Small intestine (tissue), 7 donors: ENCODE measurements at regions not wholly inside any gene's neighbourhood (a gene's known extent, or its start where the extent isn't known, plus 50 kb on each side); places are given as distances from the start of the nearest gene placed in this dataset.
"Not testable (repeated sequence)": the region's sequence is repeated elsewhere in the genome, so short reads cannot be mapped to it uniquely, and the experiment has no call there.

Experiments used
- DNase-seq, 2 donors: peaks; one replicate each; pipeline versions ENCODE4 v3.0.0 to v3.0.0-alpha.2; 2013
- FAIRE-seq: peaks from 2 replicates; lab custom pipeline; 2012; peaks lifted over from hg19 to GRCh38; lab: Jason Lieb, UNC
- H3K27ac ChIP-seq, 3 donors: one replicate each; pipeline ENCODE4 v1.5.1; 2013; ENCODE audit warnings: low read length in 2 of 3, mild to moderate bottlenecking in 2 of 3, control low read depth in 1 of 3, inconsistent platforms in 1 of 3, low read depth in 1 of 3, moderate library complexity in 1 of 3
- H3K27me3 ChIP-seq, 3 donors: one replicate each; pipeline ENCODE4 v1.6.1; 2013; ENCODE audit warnings: low read length in 3 of 3, inconsistent platforms in 1 of 3; ENCODE audit not compliant: control insufficient read depth in 3 of 3, insufficient read depth in 3 of 3
- H3K36me3 ChIP-seq, 3 donors: one replicate each; pipeline ENCODE4 v1.6.1; 2013; ENCODE audit warnings: low read length in 3 of 3, inconsistent platforms in 1 of 3, low read depth in 1 of 3, mild to moderate bottlenecking in 1 of 3, moderate library complexity in 1 of 3; ENCODE audit not compliant: control insufficient read depth in 3 of 3, insufficient read depth in 2 of 3
- H3K4me1 ChIP-seq, 3 donors: one replicate each; pipeline ENCODE4 v1.6.1; 2013; ENCODE audit warnings: low read length in 2 of 3, inconsistent platforms in 1 of 3, low read depth in 1 of 3, mild to moderate bottlenecking in 1 of 3, moderate library complexity in 1 of 3; ENCODE audit not compliant: control insufficient read depth in 3 of 3, insufficient read depth in 2 of 3
- H3K4me3 ChIP-seq, 3 donors: one replicate each; pipeline ENCODE4 v1.5.1; 2013; ENCODE audit warnings: low read length in 3 of 3, control low read depth in 1 of 3, inconsistent platforms in 1 of 3, low read depth in 1 of 3, mild to moderate bottlenecking in 1 of 3, moderate library complexity in 1 of 3
- H3K9me3 ChIP-seq, 2 donors: one replicate each; pipeline ENCODE4 v1.6.1; 2013; ENCODE audit warnings: low read depth in 1 of 2, low read length in 1 of 2; ENCODE audit not compliant: control insufficient read depth in 2 of 2, insufficient read depth in 1 of 2
- WGBS, 3 donors: extraction: QIAGEN DNeasy Blood & Tissue Kit; methylation state at CpG; one replicate each; pipeline ENCODE4 v1.1.7; 2013; 5-methylcytosine and 5-hydroxymethylcytosine counted together
- donor health status: healthy with polysubstance abuse.
- donor health status: control.
- donor health status: control.
- donor health status: Bipolar disorder and iron deficiency.
- donor health status: healthy.

- H3K4me1 ChIP-seq, FAIRE-seq, H3K9me3 ChIP-seq, H3K4me3 ChIP-seq, H3K27me3 ChIP-seq: not testable (repeated sequence)
- DNase-seq, result peak; percentile 9 to 76
- 32 to 77% (median 59%) methylated on average over 5 of the region's 5 CpGs for WGBS, 3 donors
- peak overlapping the region in 1 of 3 donors; percentile 12 for H3K27ac ChIP-seq
- peaks cover 0 to 17% (median 0%) of the 10 kb centered on the region in 3 donors for H3K36me3 ChIP-seq
Measured at GRCh38 chr16:70040554-70040953, 73.6 kb upstream of the PDPR start.

GRCh38 chr16:70043538-70044067 is 70.5 kb upstream of the PDPR start:
- H3K4me1 ChIP-seq, H3K27me3 ChIP-seq, H3K27ac ChIP-seq, FAIRE-seq, DNase-seq, H3K4me3 ChIP-seq, H3K9me3 ChIP-seq: not testable (repeated sequence)
- 90 to 91% (median 91%) methylated on average over 5 to 7 of the region's 7 CpGs for WGBS, 3 donors
- H3K36me3 ChIP-seq, result peaks cover 0 to 15% (median 0%) of the 10 kb centered on the region in 3 donors

GRCh38 chr16:70046560-70046959 is 67.6 kb upstream of the PDPR start:
- not testable (repeated sequence) for H3K4me1 ChIP-seq, H3K36me3 ChIP-seq, H3K4me3 ChIP-seq, FAIRE-seq, H3K27me3 ChIP-seq, H3K9me3 ChIP-seq, H3K27ac ChIP-seq, DNase-seq
- 50 to 73% methylated on average over 1 of the region's 3 CpGs; no CpG with 5 or more reads in 1 of the 3 donors for whole genome bisulfite sequencing, 3 donors

DNA sequence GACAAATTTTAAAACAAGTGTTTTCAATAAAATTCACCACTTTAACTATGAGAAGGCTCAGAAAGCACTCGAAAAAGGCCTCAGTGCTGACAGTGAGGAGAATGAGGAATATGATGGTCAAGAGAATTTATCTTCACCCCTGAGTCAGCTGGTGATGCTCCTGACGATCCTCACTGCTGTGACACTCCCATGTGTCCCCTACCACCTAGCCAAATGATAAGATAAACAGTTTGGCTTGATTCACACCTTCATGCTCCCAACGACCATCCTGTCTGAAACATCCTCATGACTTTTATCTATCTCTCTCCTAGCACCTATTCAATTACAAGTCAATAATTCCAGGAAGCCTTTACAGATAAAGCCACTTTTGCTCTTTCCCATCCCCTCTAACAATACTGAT is 66.0 kb upstream of the PDPR start:
- not testable (repeated sequence) for DNase-seq, FAIRE-seq, H3K27me3 ChIP-seq, H3K27ac ChIP-seq, H3K4me1 ChIP-seq, H3K4me3 ChIP-seq, H3K36me3 ChIP-seq, H3K9me3 ChIP-seq
- 48 to 65% (median 62%) methylated on average over 3 of the region's 3 CpGs for WGBS, 3 donors

DNA sequence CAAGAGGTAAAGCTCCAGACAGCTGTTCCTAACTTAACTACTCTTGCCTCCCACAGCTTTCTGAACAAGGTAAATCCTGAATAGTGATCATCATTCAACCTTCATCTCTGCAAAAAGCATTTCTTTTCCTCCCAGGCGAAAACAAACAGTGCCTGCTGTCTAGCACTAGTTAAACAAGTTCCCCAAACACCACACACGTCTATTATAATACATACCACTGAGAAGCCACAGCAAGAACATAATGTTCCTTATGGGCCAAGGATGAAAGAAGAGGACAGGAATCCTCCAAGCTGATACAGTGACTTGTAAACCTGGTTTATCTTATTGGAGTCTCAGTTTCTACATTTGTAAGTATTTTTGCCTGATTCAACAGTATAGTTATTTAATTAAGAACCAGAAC is 56.1 kb upstream of the PDPR start:
- not testable (repeated sequence) for H3K4me3 ChIP-seq, H3K9me3 ChIP-seq, DNase-seq, H3K27ac ChIP-seq, FAIRE-seq, H3K36me3 ChIP-seq, H3K27me3 ChIP-seq
- peaks cover 0 to 14% (median 0%) of the 10 kb centered on the region in 3 donors for H3K4me1 ChIP-seq
- whole genome bisulfite sequencing, 3 donors, result 0% methylated on average over 1 of the region's 2 CpGs; no CpG with 5 or more reads in 2 of the 3 donors

GRCh38 chr16:70059429-70059828 is 54.7 kb upstream of the PDPR start:
- WGBS, 3 donors, result 18 to 71% (median 44%) methylated on average over 3 of the region's 3 CpGs
- peaks cover 0 to 11% (median 0%) of the 10 kb centered on the region in 3 donors for H3K4me1 ChIP-seq

GRCh38 chr16:70060521-70061027 is 53.6 kb upstream of the PDPR start:
- H3K4me1 ChIP-seq, result peaks cover 0 to 11% (median 0%) of the 10 kb centered on the region in 3 donors
- peak overlapping the region in 1 of 3 donors; percentile 34 for H3K27ac ChIP-seq
- not testable (repeated sequence) for H3K27me3 ChIP-seq, H3K36me3 ChIP-seq, H3K9me3 ChIP-seq, H3K4me3 ChIP-seq, FAIRE-seq
- peak; percentile 50 to 83 for DNase-seq
- whole genome bisulfite sequencing, 3 donors, result 17 to 68% (median 44%) methylated on average over 8 of the region's 8 CpGs

More at GRCh38 chr16:70059429-70059828, 54.7 kb upstream of the PDPR start:
- Histone ChIP-seq H3K27ac (peak overlapping the region in 1 of 3 donors; percentile 44), H3K4me3 (peak overlapping the region in 1 of 3 donors; percentile 15)
- not testable (repeated sequence) for H3K36me3 ChIP-seq, H3K27me3 ChIP-seq, H3K9me3 ChIP-seq, FAIRE-seq
- peak; percentile 23 to 37 for DNase-seq

DNA sequence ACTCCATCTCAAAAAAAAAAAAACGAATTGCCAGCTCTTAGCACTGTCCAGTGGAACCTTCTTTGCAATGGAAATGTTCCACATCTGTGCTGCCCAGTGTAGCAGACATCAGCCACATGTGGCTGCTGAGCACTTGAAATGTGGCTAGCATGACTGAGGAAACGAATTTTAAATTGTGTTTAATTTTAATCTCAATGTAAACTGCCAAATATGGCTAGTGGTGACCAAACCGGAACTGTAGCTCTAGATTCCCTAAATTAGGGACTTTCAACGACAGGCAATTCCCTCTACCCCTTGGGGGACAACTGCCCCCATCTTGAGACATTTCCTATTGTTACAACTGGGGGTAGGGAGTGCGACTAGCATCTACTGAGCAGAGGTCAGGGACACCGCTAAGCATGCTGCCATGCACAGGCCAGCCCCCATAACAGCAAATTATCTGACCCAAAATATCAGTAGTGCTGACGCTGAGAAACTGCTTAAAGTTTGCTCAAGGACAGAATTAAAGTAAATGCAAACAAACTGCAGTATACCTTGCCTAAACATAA is 52.4 kb upstream of the PDPR start:
- not testable (repeated sequence) for FAIRE-seq, H3K36me3 ChIP-seq, H3K27me3 ChIP-seq, H3K4me3 ChIP-seq, H3K9me3 ChIP-seq
- peak overlapping the region in 2 of 3 donors; percentile 34 to 65 for H3K27ac ChIP-seq
- H3K4me1 ChIP-seq, result peaks cover 0 to 11% (median 0%) of the 10 kb centered on the region in 3 donors
- 23 to 56% (median 34%) methylated on average over 7 of the region's 7 CpGs for WGBS, 3 donors
- DNase-seq, result peak in 1 of 2 donors; percentile 5
